ENCODE measurements at regions not wholly inside any gene's neighbourhood (a gene's known extent, or its start where the extent isn't known, plus 50 kb on each side); places are given as distances from the start of the nearest gene placed in this dataset.
A peak's percentile ranks its signal among the peaks of the same experiment; 100 is the strongest.

DNA sequence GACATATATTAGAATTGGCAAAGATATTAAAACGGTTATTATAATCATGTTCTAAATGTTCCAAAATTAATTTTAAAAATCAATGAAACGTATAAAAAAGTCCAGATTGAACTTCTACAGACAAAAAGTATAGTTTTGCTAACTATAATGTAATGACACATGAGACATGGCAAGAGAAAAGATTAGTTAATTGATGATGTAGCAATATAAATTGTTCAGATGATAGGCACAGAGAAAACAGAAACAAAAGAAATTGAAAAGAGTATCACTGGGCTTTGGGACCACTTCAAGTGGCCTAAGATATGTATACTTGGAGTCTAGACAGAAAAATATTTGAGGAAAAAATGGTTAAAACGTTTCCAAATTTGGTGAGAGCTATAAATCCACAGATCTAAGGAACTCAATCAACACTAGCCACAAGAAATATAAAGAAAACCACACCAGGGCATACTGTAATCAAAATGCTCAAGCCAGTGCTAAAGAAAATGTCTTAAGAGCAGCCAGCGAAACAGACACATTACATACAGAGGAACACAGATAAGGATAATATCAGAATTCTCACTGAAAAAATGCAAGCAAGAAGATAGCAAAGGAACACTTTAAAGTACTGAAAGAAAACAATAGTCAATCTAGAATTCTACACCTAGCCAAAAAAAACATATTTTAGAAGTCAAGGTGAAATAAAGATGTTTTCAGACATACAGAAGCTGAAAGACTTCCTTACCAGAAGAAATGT, 172.6 kb upstream of the FOXQ1 start:
- Histone ChIP-seq H3K27ac (ENCODE audit: low read depth in 1 of 3, low read length in 2 of 3) (no peak overlapping the region), H3K4me1 (ENCODE audit: control insufficient read depth in 3 of 3, insufficient read depth in 2 of 3, low read depth in 1 of 3, low read length in 2 of 3) (no peaks in the 10 kb centered on the region), H3K4me3 (ENCODE audit: low read depth in 1 of 3, low read length in 3 of 3) (no peak overlapping the region), H3K9me3 (ENCODE audit: control insufficient read depth in 2 of 2, insufficient read depth in 1 of 2, low read depth in 1 of 2, low read length in 1 of 2) (peaks cover 0 to 2% of the 10 kb centered on the region in 2 donors), H3K27me3 (ENCODE audit: control insufficient read depth in 3 of 3, insufficient read depth in 3 of 3, low read length in 3 of 3) (no peaks in the 10 kb centered on the region), H3K36me3 (ENCODE audit: control insufficient read depth in 3 of 3, insufficient read depth in 2 of 3, low read depth in 1 of 3, low read length in 3 of 3) (no peaks in the 10 kb centered on the region)
- 70 to 72% (median 70%) methylated on average over 4 of the region's 4 CpGs for WGBS, 3 donors
- DNase-seq: no peak
- no peak for FAIRE-seq

DNA sequence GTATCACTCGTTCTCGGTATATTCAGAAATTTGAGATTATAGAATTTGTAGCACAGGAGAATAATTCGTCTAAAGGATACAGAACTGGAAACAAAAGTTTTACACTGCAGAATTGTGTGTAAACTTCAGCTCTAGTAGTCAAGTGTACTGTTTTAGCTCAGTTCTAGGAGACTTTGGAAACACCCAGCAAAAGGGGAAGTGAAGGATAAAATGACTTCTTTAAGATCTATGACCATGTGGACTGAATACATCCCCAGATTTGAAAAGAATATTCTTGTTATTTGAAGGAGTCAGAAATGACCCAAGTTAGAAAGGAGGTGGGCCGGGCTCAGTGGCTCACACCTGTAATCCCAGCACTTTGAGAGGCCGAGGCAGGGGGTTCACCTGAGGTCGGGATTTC, 174.0 kb upstream of the FOXQ1 start:
- Histone ChIP-seq H3K9me3 (ENCODE audit: control insufficient read depth in 2 of 2, insufficient read depth in 1 of 2, low read depth in 1 of 2, low read length in 1 of 2) (peaks cover 0 to 2% of the 10 kb centered on the region in 2 donors), H3K27ac (ENCODE audit: low read depth in 1 of 3, low read length in 2 of 3) (no peak overlapping the region), H3K27me3 (ENCODE audit: control insufficient read depth in 3 of 3, insufficient read depth in 3 of 3, low read length in 3 of 3) (no peaks in the 10 kb centered on the region), H3K36me3 (ENCODE audit: control insufficient read depth in 3 of 3, insufficient read depth in 2 of 3, low read depth in 1 of 3, low read length in 3 of 3) (no peaks in the 10 kb centered on the region), H3K4me3 (ENCODE audit: low read depth in 1 of 3, low read length in 3 of 3) (no peak overlapping the region), H3K4me1 (ENCODE audit: control insufficient read depth in 3 of 3, insufficient read depth in 2 of 3, low read depth in 1 of 3, low read length in 2 of 3) (no peaks in the 10 kb centered on the region)
- 87 to 96% (median 91%) methylated on average over 6 of the region's 6 CpGs for WGBS, 3 donors
- FAIRE-seq: no peak
- no peak for DNase-seq

DNA sequence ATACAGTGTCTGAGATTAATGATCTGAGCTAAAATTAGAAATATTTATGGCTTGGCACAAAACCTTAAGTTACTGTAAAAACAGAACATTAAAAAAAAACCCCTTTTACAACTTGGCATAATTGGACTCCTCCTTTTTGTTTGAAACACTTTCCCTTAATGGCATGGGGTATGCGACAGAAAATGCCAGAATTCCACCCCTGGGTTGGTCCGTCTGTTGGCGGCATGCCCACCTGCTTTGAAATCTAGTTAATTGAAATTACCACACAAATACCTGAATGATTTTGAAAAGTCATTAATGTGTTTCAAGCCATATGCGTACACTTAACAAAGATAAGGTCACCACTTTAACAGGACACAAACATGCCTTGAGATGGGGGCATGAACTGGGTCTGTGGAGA, 175.1 kb upstream of the FOXQ1 start:
- peaks cover 0 to 2% of the 10 kb centered on the region in 2 donors for H3K9me3 ChIP-seq (ENCODE audit: control insufficient read depth in 2 of 2, insufficient read depth in 1 of 2, low read depth in 1 of 2, low read length in 1 of 2)
- no peaks in the 10 kb centered on the region for H3K36me3 ChIP-seq (ENCODE audit: control insufficient read depth in 3 of 3, insufficient read depth in 2 of 3, low read depth in 1 of 3, low read length in 3 of 3)
- H3K27me3 ChIP-seq (ENCODE audit: control insufficient read depth in 3 of 3, insufficient read depth in 3 of 3, low read length in 3 of 3): no peaks in the 10 kb centered on the region
- H3K27ac ChIP-seq (ENCODE audit: low read depth in 1 of 3, low read length in 2 of 3): no peak overlapping the region
- no peak for FAIRE-seq
- no peak overlapping the region for H3K4me3 ChIP-seq (ENCODE audit: low read depth in 1 of 3, low read length in 3 of 3)
- 82 to 90% (median 83%) methylated on average over 4 of the region's 4 CpGs for WGBS, 3 donors
- peaks cover 0 to 7% (median 0%) of the 10 kb centered on the region in 3 donors for H3K4me1 ChIP-seq (ENCODE audit: control insufficient read depth in 3 of 3, insufficient read depth in 2 of 3, low read depth in 1 of 3, low read length in 2 of 3)
- no peak for DNase-seq

DNA sequence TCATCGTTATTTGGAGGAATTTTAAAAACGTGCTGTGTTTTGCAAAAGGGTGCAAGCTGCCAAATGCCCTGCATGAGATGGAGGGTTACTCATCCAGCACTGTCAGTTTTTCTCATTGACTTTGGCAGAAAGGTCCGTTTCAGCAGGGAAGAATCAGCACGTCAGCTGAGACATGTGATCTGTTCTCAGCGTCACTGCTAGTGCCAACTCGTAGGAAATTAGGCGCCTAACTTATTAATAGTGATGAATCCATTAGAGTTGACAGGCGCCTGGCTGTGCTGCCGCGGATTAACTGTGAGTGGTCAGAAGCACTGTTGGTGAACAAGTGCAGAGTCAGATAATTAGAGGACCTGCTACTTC, 175.5 kb upstream of the FOXQ1 start:
- Histone ChIP-seq H3K27ac (ENCODE audit: low read depth in 1 of 3, low read length in 2 of 3) (no peak overlapping the region), H3K9me3 (ENCODE audit: control insufficient read depth in 2 of 2, insufficient read depth in 1 of 2, low read depth in 1 of 2, low read length in 1 of 2) (peaks cover 0 to 2% of the 10 kb centered on the region in 2 donors), H3K27me3 (ENCODE audit: control insufficient read depth in 3 of 3, insufficient read depth in 3 of 3, low read length in 3 of 3) (no peaks in the 10 kb centered on the region), H3K4me1 (ENCODE audit: control insufficient read depth in 3 of 3, insufficient read depth in 2 of 3, low read depth in 1 of 3, low read length in 2 of 3) (peaks cover 0 to 11% (median 0%) of the 10 kb centered on the region in 3 donors), H3K4me3 (ENCODE audit: low read depth in 1 of 3, low read length in 3 of 3) (no peak overlapping the region), H3K36me3 (ENCODE audit: control insufficient read depth in 3 of 3, insufficient read depth in 2 of 3, low read depth in 1 of 3, low read length in 3 of 3) (no peaks in the 10 kb centered on the region)
- DNase-seq (no peak), FAIRE-seq (no peak)
- WGBS, 3 donors: 61 to 89% (median 78%) methylated on average over 10 of the region's 10 CpGs

DNA sequence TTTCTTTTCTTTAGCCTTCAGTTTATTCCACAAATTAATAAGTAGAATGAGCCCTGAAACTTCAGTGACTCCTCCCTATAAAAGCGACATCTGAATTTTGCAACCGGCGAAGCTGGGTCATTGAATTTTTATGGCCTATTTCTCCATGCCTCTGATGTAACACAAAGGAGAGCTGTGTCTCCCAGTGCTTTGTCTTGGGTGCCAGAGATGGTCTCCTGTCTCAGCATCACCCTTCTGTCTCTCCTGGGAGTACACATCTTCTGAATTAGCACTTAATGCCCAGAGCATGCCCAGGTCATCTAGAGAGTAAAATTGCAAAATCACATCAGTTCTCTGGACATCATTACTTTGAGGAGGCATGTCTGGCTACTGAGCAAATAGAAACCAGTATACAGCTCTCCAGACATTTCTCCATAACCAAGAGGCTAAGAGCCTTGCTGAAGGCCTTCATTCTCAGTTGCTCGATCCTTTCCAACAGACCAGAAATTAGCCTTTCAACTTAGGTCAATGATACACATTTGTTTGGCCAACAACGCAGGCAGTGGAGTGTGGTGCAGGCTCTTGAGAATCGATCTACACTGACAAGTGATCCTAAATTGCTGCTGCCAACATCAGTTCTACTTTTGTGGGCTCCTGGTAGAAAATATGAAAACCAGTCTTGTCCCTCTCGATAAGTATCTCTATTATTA, 176.0 kb upstream of the FOXQ1 start:
- WGBS, 3 donors: 80 to 90% (median 86%) methylated on average over 7 of the region's 7 CpGs
- FAIRE-seq (no peak), DNase-seq (no peak)
- no peak overlapping the region for H3K27ac ChIP-seq (ENCODE audit: low read depth in 1 of 3, low read length in 2 of 3)
- H3K4me3 ChIP-seq (ENCODE audit: low read depth in 1 of 3, low read length in 3 of 3): no peak overlapping the region
- H3K9me3 ChIP-seq (ENCODE audit: control insufficient read depth in 2 of 2, insufficient read depth in 1 of 2, low read depth in 1 of 2, low read length in 1 of 2): peaks cover 0 to 2% of the 10 kb centered on the region in 2 donors
- no peaks in the 10 kb centered on the region for H3K27me3 ChIP-seq (ENCODE audit: control insufficient read depth in 3 of 3, insufficient read depth in 3 of 3, low read length in 3 of 3)
- H3K4me1 ChIP-seq (ENCODE audit: control insufficient read depth in 3 of 3, insufficient read depth in 2 of 3, low read depth in 1 of 3, low read length in 2 of 3): peaks cover 0 to 13% (median 0%) of the 10 kb centered on the region in 3 donors
- H3K36me3 ChIP-seq (ENCODE audit: control insufficient read depth in 3 of 3, insufficient read depth in 2 of 3, low read depth in 1 of 3, low read length in 3 of 3): no peaks in the 10 kb centered on the region

DNA sequence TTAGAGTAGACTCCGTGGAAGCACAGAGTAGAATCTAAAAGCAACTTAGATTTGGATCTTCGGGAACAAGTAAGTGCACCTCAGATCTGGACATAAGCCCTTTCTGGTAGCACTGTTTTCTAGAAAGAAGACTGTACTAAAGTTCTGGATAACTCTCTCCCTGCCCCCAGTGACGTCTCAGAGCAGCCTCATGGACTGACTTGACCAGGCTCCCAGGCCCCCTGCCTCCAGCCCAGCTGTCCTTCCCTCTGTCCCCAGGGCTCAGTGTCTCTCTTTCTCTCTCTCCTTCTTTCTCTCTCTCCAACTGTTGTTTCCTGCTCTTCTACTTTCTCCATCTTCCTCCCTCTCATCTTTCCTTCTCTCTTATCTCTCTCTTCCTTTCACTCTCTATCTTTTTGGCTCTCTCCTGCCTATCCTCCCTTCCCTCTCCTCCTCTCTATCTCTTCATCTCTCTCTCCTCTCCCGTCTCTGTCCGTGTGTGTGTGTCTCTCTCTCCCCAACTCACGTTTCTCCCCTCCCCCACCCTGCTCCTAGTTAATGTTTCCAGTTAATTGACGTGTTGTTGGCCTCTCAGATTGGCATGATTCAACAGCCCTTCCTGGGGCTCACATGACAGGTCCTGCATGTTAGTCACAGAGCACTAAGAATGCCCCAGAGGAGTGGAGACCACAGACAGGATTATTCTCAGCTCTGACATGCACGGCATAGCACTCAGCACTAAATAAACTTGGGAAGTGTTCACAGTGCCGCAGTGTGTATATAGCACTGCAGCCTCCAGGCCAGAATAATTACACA, 180.4 kb upstream of the FOXQ1 start:
- Histone ChIP-seq H3K4me1 (ENCODE audit: control insufficient read depth in 3 of 3, insufficient read depth in 2 of 3, low read depth in 1 of 3, low read length in 2 of 3) (peaks cover 0 to 13% (median 0%) of the 10 kb centered on the region in 3 donors), H3K36me3 (ENCODE audit: control insufficient read depth in 3 of 3, insufficient read depth in 2 of 3, low read depth in 1 of 3, low read length in 3 of 3) (no peaks in the 10 kb centered on the region), H3K4me3 (ENCODE audit: low read depth in 1 of 3, low read length in 3 of 3) (no peak overlapping the region), H3K27ac (ENCODE audit: low read depth in 1 of 3, low read length in 2 of 3) (peak overlapping the region in 1 of 3 donors; percentile 9), H3K9me3 (ENCODE audit: control insufficient read depth in 2 of 2, insufficient read depth in 1 of 2, low read depth in 1 of 2, low read length in 1 of 2) (no peaks in the 10 kb centered on the region), H3K27me3 (ENCODE audit: control insufficient read depth in 3 of 3, insufficient read depth in 3 of 3, low read length in 3 of 3) (no peaks in the 10 kb centered on the region)
- DNase-seq: peak; percentile 30 to 77
- FAIRE-seq: no peak
- WGBS, 3 donors: 39 to 51% (median 44%) methylated on average over 9 of the region's 9 CpGs

DNA sequence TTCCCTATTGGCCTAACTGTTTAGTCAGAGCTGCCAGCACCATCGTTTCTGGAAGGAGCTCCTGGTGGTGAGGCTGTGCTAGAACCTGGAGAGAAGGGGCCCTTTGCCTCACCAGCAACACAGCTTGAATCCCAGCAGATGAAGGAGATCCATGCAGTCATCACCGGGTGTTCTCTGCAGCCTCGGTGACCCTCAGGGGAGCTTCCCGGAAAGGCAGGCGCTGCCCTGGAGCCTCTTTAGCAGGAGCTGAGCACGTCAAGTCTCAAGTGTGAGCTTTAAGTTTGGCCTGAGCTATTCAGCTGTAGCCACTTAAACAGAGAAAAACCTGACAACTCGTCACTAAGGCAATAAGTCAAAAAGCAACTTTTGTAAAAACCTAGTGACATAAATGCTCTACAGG, 181.2 kb upstream of the FOXQ1 start:
- no peaks in the 10 kb centered on the region for H3K27me3 ChIP-seq (ENCODE audit: control insufficient read depth in 3 of 3, insufficient read depth in 3 of 3, low read length in 3 of 3)
- FAIRE-seq: no peak
- WGBS, 3 donors: 71 to 89% (median 83%) methylated on average over 7 of the region's 7 CpGs
- peaks cover 0 to 13% (median 0%) of the 10 kb centered on the region in 3 donors for H3K4me1 ChIP-seq (ENCODE audit: control insufficient read depth in 3 of 3, insufficient read depth in 2 of 3, low read depth in 1 of 3, low read length in 2 of 3)
- no peak overlapping the region for H3K4me3 ChIP-seq (ENCODE audit: low read depth in 1 of 3, low read length in 3 of 3)
- no peak overlapping the region for H3K27ac ChIP-seq (ENCODE audit: low read depth in 1 of 3, low read length in 2 of 3)
- no peaks in the 10 kb centered on the region for H3K36me3 ChIP-seq (ENCODE audit: control insufficient read depth in 3 of 3, insufficient read depth in 2 of 3, low read depth in 1 of 3, low read length in 3 of 3)
- peak in 1 of 2 donors; percentile 21 for DNase-seq
- no peaks in the 10 kb centered on the region for H3K9me3 ChIP-seq (ENCODE audit: control insufficient read depth in 2 of 2, insufficient read depth in 1 of 2, low read depth in 1 of 2, low read length in 1 of 2)

DNA sequence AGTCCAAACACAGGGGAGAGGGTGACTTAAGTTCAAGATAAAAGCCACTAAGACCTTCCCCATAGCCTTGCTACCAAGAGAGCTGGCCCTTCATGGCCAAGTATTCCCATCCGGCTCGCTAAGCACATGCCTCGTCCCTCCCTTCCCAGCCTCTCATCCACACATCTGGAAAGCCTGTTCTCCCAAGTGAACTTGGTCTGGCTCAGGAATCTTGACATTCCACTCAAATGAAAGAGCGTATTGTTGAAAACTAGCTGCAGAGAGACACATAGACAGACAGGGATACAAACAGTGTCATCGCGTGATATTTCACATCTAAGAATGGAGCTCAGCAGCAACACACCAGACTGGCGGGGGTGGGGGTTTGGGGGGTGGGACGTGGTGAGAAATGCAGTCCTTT, 182.8 kb upstream of the FOXQ1 start:
- no peak overlapping the region for H3K4me3 ChIP-seq (ENCODE audit: low read depth in 1 of 3, low read length in 3 of 3)
- DNase-seq (no peak), FAIRE-seq (no peak)
- no peaks in the 10 kb centered on the region for H3K27me3 ChIP-seq (ENCODE audit: control insufficient read depth in 3 of 3, insufficient read depth in 3 of 3, low read length in 3 of 3)
- no peaks in the 10 kb centered on the region for H3K36me3 ChIP-seq (ENCODE audit: control insufficient read depth in 3 of 3, insufficient read depth in 2 of 3, low read depth in 1 of 3, low read length in 3 of 3)
- no peak overlapping the region for H3K27ac ChIP-seq (ENCODE audit: low read depth in 1 of 3, low read length in 2 of 3)
- 80 to 92% (median 87%) methylated on average over 8 of the region's 8 CpGs for WGBS, 3 donors
- H3K9me3 ChIP-seq (ENCODE audit: control insufficient read depth in 2 of 2, insufficient read depth in 1 of 2, low read depth in 1 of 2, low read length in 1 of 2): no peaks in the 10 kb centered on the region
- H3K4me1 ChIP-seq (ENCODE audit: control insufficient read depth in 3 of 3, insufficient read depth in 2 of 3, low read depth in 1 of 3, low read length in 2 of 3): peaks cover 0 to 18% (median 0%) of the 10 kb centered on the region in 3 donors

Measured in small intestine (tissue), 7 donors.